Body of pancreas (tissue), 4 donors: ENCODE measurements at regions not wholly inside any gene's neighbourhood (a gene's known extent, or its start where the extent isn't known, plus 50 kb on each side); places are given as distances from the start of the nearest gene placed in this dataset.

Experiments used
- POLR2A ChIP-seq, 3 donors: fragments of 450-650 bp; IDR thresholded peaks; one replicate each; pipeline ENCODE4 v1.6.1; 2016; ENCODE audit warnings: antibody characterized with exemption in 3 of 3, mild to moderate bottlenecking in 2 of 3
- TF ChIP-seq, protein P1 (sequence below), 7 experiments: fragments of 450-650 bp in 4 of 7; fragments of 200-600 bp in 3 of 7; sonication (generic) in 3 of 7; IDR thresholded peaks; one replicate each; pipeline ENCODE4 v1.5.1; 2016 to 2019; ENCODE audit warnings: antibody characterized with exemption in 7 of 7

DNA sequence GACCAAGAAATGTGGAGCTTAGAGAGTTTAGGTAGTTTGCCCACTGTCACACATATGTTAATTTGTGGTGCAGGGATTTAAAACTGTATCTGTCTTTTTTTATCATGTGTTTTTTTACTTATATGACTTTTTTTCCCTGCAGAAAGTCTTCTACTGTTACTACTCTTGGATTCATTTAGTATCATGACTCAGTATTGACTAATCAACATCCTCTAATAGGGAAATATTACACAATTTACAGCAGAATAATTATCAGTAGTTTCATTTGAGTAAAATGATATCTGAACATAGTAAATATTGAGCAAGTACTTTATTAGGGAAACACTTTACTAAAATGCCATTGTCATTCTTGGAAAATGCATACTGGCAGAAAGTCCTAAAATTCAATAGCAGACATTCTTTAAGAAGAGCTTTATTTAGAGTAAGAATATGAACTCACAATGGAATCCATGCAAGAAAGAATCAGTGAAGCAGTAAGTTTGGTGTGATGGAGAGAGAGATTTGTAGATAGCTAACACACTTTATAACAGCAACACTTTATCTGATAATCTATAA lies 425.9 kb upstream of the SLC8A1 start:
- TF ChIP-seq POLR2A (IDR thresholded peaks at IDR 0.05): no peak
- TF ChIP-seq, protein P1, sequence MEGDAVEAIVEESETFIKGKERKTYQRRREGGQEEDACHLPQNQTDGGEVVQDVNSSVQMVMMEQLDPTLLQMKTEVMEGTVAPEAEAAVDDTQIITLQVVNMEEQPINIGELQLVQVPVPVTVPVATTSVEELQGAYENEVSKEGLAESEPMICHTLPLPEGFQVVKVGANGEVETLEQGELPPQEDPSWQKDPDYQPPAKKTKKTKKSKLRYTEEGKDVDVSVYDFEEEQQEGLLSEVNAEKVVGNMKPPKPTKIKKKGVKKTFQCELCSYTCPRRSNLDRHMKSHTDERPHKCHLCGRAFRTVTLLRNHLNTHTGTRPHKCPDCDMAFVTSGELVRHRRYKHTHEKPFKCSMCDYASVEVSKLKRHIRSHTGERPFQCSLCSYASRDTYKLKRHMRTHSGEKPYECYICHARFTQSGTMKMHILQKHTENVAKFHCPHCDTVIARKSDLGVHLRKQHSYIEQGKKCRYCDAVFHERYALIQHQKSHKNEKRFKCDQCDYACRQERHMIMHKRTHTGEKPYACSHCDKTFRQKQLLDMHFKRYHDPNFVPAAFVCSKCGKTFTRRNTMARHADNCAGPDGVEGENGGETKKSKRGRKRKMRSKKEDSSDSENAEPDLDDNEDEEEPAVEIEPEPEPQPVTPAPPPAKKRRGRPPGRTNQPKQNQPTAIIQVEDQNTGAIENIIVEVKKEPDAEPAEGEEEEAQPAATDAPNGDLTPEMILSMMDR (IDR thresholded peaks at IDR 0.05): no peak
